Kidney tubule cell (primary cell): ENCODE measurements at regions not wholly inside any gene's neighbourhood (a gene's known extent, or its start where the extent isn't known, plus 50 kb on each side); places are given as distances from the start of the nearest gene placed in this dataset.

Experiments
- DNase-seq: peaks from one replicate; pipeline ENCODE4 v3.0.0-alpha.2; 2018; ENCODE audit warnings: low spot score

DNA sequence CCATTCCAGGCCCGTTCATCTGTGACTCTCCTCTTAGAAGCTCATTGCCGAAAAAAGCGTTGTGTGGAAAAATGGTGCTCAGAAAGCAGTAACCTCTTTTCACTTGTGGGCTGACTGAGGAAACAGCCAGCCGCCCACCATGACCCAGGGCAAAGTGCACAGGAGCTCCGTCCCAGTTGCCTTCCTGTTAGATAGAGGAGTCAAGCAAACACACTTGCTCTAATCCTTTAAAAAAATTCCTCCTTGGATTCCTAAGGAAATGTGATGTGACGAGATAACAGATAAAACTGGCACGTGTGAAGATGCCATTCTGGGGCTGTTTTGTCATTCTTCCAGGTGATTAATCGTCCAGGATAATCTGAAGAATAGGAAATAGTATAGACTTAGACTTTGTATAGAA, 396.8 kb upstream of the DDHD1 start:
- no peak for DNase-seq

DNA sequence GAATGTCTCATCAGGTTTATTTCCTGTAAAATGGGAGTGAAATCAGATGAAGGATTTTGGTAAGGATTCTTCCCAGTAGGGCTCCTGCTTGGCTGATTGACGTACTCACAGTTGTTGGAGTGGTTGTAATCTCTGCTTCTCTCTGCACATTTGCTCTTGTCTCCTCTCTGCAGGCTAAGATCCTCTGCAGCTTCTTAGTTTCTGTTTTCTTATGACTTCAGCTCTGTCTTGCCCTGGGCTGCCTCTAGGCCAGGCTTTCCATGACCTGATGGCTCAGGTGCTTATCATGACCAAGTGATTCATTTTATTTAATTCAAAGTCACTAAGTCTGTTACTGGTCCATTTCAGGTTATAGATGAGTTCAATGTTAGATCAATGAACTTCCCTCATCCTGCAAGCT, 394.5 kb upstream of the DDHD1 start:
- no peak for DNase-seq

DNA sequence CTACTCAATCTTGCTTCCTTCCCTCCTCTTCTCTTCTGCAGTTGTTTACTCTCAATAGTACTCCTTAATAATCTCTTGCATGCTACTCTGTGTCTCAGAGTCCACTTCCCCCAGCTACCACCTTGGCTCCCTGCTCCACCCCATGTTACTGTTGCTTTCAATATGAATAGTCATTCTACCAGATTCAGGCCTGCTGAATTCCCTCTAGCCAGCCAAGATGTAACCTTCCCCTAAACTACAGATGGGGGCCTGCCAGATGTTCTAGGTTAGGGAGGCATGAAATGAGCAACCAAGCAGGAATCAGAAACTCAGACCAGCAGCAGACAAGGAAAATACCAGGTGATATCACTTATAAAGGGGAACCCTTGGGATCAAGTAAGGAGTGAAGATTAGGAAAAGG, 392.1 kb upstream of the DDHD1 start:
- DNase-seq: no peak

DNA sequence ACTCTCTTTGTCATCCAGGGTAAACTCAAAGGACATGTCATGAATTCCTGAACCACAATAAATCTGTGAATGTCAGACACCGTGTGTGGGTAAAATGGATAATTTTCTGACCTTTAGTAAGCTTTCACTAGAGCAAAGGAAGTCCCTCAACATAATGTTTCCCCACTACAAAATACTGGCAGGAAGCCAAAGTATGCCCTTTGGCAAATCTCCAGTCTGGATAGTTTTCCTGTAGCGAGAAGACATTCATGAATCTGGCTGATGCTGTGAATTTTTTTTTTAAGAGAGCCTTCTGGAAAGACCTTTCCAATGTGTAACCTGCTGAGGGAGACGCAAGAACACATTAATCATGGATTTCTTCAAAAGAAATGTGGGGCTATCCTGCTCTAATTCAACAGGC, 389.6 kb upstream of the DDHD1 start:
- DNase-seq: peak; percentile 83

DNA sequence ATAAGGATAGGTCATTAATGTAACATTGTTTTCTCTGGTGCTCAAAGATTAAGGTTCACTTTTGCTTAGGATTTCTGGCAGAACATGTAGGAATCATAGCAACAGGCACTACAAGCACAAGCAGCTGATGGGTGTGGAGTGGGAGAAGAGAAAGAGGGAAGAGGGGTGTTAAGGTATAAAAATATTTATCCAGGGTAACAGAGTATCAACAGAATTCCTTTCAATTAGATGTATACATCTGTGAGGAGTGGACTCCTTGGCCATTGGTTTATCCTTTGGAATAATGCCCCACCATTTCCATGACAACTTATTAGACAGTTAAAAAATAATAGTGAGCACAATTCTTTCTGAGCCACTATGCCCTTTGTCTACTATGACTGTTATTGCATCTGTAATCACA, 388.3 kb upstream of the DDHD1 start:
- DNase-seq: no peak

DNA sequence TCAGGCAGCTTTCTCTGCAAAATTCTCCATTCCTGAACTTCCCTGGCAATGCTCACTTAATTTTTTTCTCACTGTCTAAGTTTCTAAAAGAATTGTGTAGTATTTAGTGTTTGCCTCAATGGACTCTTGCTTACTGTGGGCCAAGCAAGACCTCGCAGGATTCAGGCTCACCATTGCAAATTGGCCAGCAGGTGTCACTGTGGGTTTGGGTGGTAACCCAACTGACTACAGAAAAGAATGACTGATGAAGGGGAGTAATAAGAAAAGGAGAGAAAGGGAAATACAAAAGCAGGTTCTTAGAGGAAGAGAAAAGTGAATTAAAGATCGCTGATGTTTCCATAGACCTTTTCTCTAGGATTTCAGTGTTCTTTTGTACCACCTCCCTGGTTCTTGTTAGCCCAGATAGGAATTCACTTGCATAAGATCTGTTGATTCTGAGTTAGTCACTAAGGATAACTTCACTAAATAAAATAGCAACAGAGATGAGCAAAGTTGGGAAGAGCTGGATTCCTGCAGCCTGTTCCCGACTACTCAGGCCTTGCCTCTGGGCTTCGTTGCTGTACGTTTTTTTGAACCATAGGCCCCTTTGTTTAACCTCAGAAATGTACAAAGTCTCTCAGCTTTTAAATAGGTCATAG, 386.5 kb upstream of the DDHD1 start:
- peak; percentile 73 for DNase-seq

DNA sequence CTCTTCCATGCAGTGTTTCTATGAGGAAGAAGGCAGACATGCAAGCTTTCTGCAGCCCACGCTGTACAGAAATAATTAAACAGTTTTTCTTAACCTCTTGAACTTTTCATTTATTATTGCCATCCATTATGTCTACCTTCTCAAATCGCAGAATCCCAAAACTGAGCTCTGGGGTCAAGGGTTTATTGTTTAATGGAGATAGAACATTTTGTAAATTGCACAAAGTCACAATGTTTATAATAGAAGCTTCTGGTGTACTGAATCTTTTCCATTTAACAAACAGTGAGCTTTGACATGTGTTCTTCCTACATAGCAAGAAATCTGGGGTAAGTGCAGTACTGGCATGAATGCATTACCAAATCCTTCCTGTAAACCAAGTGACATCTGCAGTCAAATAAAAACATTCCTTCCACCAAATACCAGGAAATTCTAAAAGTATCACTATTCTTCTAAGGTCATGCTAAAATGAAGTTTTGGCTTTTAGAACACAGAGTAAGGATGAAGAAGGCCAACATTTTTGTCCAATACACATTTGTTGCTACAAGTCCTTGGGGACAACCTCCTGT, 385.3 kb upstream of the DDHD1 start:
- no peak for DNase-seq

DNA sequence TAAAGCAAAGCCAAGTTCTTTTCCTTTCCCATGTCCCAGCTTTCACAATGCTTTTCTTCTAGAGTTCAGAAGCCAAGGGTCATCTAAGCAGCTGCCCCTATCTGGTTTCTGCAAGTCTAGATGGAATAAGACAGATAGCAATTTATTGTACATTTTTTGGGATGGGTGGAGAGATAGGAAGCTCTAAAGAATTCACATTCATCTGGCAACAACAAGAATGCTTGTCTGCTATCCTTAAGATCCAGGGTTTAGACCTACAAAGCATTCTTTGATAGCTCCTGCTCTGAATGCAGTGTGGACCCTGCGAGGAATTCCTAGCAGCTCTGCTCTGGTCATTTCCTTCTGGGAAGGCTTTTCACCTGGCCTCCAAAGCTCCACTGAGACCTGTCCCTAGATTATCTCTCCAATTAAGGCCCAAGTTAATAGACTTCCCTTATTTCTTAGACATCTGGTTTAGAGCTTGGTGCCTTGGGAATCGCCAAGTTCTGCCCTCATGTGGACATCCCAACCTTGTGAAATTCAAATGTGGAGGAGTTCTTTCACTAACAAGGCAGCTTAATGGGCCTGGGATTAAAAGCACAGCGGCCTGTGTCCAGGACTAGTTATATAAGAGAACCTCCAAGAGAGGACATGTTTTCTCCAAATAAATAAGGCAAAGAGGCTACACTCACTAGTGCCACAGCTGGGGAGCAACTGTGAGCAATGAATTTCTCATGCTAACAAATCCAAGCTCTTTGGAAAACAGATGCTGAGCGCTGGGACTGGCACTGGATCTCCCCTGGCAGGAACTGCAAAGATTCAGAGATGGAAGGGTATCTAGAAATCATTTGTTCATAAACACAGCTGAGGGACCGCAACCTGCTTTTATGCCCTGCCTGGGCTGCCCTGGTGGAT, 384.5 kb upstream of the DDHD1 start:
- DNase-seq: no peak

DNA sequence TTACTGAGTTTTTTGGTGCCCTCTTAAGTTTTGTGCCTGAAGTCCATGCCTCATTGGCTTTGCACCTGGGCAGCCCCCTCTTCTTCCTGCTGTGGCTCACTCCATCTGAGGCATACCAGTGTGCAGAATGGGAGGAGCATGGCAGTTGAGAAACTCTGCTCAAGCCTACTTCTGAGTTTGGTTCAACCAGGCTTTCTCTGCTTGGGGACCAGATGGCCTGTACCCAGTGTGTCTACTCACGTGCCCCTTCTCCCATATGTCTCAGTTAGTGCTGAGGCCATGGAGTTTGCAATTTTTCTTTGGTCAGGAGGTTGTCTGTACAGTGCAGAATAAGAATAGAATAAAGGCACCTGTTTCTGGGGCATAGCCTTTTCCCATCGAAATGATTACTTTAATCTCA, 383.3 kb upstream of the DDHD1 start:
- DNase-seq: no peak

DNA sequence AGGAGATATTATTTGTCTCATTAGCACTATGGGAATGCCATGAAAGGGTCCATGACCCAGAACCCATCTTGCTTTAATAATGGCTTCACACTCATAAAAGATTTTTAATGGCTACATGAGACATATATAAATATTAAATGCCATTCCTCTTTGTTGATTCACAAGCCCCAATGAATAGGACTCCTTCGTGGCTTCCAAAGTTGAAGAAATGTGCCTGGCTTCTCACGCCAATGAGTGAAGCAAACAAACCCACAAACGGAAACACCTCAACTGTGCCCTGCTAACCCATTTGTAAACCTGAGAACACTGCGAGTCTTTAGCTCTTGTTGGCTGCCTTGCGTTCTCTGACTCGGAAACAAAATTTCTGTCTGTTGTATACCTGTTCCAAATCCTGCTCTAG, 381.7 kb upstream of the DDHD1 start:
- no peak for DNase-seq

DNA sequence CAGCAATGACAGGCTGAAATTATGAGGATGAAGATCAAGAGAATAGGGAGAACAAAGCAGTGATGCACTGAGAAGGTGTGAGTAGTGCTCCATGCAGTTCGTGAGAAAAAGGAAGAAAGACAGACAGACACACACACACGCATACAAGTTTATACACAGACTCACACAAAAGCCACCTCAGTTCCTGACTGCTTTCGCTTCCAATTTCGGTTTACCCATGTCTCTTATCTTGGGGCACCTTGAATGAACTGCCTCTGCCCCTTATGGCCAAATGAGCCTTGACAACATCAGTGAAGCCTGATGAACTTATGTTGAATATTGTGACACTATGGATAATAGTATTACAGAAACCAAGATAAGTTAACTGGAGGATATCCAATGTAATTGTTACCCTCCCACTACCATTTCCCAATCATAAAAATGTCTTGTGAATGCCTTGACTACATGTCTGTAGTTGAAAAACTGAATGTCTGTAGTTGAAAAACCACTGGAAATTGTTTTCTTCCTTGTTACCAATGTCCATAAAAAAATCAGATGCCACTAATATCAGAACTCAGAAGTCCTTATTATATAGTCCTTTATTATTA, 380.4 kb upstream of the DDHD1 start:
- DNase-seq: no peak

DNA sequence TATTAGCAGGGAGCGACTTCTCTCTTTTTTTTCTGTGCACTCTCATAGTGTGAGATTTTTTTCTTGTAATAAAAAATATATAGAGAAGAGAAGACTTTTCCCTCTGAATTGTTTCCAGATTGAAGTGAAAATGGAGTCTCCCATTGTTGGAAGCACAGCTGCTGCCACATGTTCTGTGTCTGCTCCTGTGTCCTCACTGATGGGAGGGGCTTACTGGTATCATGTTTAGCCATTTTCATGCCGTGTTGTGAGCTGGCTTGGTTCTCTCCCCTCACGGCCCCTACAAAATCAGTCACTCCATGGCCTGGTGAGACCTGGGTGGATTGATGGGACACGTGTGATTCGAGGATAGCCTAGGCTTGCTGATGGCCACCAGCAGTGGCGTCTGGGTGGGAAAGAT, 379.7 kb upstream of the DDHD1 start:
- DNase-seq: no peak

DNA sequence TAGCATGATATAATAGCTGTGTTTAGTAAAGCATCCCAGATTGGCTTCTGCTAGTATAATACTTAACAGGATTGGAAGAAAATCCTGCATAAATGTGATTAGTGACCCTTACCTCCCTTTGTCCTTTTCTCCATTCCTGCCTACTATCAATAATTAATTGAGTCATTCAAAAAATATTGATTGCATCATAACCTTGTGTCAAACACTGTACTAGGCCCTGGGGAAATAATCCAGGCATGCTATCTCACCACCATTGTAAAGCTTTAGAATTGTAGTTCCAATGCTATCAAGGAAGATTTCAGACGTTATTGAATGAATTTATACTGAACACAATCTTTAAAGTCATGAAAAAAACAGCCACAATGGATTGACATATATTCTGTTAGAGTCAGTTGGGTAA, 378.6 kb upstream of the DDHD1 start:
- DNase-seq: no peak

DNA sequence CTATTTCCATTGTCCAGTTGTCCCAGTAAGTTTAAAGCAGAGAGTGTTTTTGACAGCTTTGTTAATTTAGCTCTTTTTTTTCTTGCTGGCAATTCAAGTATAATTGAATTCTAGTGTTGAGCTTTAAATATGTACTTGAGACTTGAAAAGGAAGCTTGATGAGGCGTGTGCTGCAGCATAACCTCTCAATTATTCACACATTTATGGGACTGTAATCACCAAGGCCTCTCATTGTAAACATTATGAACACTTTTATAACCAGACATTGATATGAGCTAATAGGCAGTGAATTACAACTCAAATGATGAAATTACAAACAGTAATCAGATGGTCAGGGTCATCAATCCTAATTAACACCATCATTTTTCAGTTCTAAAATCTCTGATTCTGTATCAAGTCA, 378.0 kb upstream of the DDHD1 start:
- DNase-seq: no peak

DNA sequence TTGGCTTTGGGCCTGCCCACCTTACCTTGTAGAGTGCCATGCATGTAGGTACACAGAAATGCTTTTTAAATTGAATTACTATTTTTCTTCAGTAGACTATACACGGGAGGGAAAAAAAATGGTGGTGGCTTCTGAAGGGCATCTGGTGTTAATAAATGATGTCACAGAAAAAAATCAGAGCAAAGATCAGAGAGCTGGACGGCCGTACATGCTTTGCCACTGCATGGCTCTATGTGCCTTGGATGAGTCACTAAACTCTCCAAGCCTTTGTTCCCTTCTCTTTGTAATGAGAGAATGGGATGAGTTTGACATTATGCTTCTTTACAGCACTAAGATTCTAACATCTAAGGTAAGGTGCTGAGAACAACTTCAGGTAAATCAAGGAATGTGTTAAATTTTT, 376.4 kb upstream of the DDHD1 start:
- no peak for DNase-seq

DNA sequence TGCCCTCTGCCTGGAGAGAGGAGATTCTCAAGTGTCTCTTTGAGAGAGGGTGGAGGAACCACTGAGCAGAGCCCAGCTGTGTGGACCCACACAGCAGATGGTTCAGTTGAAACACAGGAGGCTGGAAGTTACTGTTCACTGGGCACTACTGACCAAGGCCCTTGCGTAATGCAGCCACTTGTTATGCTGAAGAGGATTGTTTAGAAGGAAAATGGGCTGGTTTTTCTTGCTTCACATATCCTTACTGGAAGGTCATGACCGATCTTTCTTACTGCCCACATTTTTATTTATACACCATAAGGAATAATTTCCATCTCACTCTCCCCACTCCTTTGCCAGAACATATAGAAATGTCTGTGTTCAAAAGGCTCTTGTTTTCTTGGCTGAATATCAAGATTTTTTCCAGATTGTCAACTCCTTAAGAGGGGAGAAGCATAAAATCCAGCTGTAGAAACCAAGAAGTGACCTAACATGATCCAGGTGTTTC, 375.1 kb upstream of the DDHD1 start:
- no peak for DNase-seq

DNA sequence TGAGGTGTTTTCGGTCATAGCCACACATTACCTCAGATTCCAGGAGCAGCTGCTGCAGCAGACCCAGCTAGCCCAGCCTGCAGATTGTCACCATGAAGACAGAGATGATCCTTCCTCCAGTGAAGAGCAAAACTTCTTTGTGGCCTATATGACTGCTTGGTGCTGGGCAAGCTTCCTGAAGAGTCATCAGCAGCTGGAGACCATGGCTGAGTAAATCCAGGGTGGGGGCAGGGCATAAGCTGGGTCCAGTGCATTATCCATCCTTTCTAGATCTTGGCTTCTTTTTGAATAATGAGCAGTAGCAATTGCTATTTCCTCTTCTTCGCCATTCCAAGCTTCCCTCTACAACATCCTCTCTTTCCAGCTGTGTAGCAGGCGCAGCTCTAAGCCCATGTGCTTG, 373.1 kb upstream of the DDHD1 start:
- DNase-seq: no peak

DNA sequence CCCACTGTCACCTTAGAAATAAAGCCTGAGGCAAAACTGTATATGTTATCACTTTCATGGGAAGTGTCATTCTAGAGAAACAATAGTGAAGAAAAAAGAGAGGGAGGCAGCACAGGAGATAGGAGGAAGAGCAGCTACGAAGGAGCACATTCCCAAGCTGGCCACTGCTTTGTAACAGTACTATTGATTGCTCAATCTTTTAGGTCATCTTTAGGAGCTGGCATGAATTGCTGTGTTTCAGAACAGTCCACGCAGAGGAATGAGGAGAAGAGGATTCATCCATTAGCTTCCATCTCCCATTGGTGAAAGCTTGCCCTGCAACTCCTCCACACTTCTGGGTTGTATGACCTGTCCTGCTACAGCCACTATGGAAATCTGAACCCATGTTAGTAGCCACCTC, 372.5 kb upstream of the DDHD1 start:
- DNase-seq: no peak

DNA sequence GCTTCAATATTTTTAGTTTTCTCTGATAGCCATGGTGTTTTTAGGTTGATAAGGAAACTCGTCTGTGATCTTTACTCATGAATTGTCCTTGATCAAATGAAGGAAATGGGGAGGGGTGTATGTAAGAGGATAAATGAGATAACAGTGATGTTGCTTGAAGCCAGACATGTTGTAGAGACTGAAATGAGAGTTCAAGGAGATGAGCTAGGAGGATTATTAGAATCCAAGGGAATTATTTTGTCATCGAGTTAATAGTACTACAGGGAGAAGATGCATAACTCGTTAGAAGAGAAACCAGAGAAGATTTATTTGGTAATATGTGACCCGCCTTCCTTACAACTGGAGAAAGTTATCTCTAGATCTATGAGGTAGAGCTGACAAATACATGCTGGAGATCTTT, 371.3 kb upstream of the DDHD1 start:
- no peak for DNase-seq

DNA sequence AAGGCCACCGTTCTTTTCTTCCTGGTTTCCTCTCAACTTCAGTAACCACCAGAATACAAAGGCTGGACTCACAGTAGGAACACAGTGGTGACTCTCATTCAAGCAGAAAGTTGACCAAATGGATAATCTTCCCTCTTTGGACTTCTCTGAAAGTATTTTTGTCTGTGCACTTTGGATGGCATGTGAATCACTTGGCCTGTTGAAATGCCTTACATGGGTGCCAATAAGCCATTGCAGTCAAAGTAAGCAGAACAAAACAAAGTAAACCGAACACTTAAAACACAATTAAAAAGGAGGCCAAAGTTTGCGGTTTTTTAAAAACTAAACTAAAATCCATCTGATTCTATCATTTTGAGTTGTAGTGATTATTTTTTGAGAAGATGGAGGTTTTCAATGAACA, 370.1 kb upstream of the DDHD1 start:
- no peak for DNase-seq

DNA sequence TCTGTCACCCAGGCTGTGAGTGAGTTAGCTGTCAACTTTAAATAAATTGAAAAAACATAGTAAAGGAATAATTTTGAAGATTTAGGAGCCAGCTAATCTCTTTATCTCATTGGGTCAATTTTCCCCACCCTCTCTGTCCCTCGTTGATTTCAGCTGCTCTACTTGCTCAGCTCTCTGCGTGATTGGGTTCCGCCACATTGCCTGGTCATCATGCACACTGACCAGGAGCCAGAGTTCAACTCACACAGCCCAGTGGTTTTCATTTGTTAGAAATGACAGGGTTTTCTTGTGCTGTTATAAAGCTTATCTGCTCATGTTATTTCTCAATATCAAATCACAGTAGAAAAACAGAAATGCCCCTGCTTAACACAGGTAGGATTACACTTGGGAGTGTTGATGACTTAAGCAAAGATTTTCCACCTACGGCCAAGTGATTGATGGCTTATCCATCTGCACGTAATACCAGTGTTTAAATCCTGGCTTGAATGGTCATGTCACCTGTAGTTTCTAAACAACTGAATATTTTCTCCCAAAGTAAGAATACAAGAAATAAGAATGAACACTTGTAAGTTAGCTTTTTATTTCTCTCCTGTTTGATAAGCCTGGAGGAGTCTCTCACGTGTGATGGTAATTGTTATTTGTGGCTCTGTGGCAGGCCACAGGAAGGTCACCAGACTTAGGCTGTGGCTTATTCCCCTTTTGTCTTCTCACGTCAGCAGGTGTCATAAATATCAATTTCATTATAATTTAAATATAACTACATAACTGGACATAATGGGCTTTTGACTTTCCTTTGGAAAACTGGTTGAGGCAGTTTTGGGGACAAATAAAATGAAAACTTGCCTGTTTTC, 367.2 kb upstream of the DDHD1 start:
- DNase-seq: no peak

DNA sequence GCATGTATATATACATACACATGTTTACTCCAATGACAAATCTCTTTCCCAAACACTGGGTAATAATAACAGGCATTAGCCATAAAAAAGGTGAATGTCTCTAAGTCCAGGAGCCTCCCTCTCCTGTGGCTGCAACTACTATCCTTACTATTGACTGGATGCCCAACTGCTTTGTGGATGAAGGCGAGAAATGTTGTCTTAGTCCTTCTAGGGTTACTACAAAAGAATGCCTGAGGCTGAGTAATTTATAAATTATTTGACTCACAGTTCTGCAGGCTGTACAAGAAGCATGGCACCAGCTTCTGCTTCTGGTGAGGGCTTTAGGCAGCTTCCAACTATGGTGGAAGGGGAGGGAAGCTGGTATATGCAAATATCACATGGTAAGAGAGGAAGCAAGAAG, 366.0 kb upstream of the DDHD1 start:
- DNase-seq: peak; percentile 15
